Transverse colon (tissue), 3 donors: ENCODE measurements at regions not wholly inside any gene's neighbourhood (a gene's known extent, or its start where the extent isn't known, plus 50 kb on each side); places are given as distances from the start of the nearest gene placed in this dataset.

Source experiments
- CTCF ChIP-seq, 5 experiments: fragments of 200-600 bp in 3 of 5; fragments of 450-650 bp in 2 of 5; sonication (generic) in 3 of 5; IDR thresholded peaks; 1 replicate in 2 of 5; 2 replicates in 3 of 5; pipeline ENCODE4 v1.5.1; 2016 to 2017; ENCODE audit warnings: antibody characterized with exemption in 5 of 5, inconsistent platforms in 3 of 5, mild to moderate bottlenecking in 2 of 5, moderate library complexity in 1 of 5
- EP300 ChIP-seq: sonication (generic); formaldehyde crosslinking; IDR thresholded peaks from one replicate; pipeline ENCODE4 v1.6.1; 2017; ENCODE audit warnings: antibody characterized with exemption, low read depth

GRCh38 chr11:10381736-10382135 is 73.3 kb upstream of the AMPD3 start:
- no peak for TF ChIP-seq CTCF (IDR thresholded peaks at IDR 0.05)
- TF ChIP-seq EP300 = no peak
